Fibroblast of villous mesenchyme (primary cell): ENCODE measurements at regions not wholly inside any gene's neighbourhood (a gene's known extent, or its start where the extent isn't known, plus 50 kb on each side); places are given as distances from the start of the nearest gene placed in this dataset.
A peak's percentile ranks its signal among the peaks of the same experiment; 100 is the strongest.
"Not testable (repeated sequence)": the region's sequence is repeated elsewhere in the genome, so short reads cannot be mapped to it uniquely, and the experiment has no call there.

Experiments used
- DNase-seq: peaks from one replicate; pipeline ENCODE4 v3.0.0-alpha.2; 2010; ENCODE audit warnings: low read depth
- H3K4me3 ChIP-seq: 2 replicates; pipeline ENCODE4 v1.5.1; 2011; ENCODE audit warnings: low read depth, mild to moderate bottlenecking, low read length
- TF ChIP-seq, protein P1 (sequence below): IDR thresholded peaks from 2 replicates; pipeline ENCODE4 v1.5.1; 2012; ENCODE audit warnings: low read depth, mild to moderate bottlenecking, low read length; ENCODE audit not compliant: insufficient read depth

DNA sequence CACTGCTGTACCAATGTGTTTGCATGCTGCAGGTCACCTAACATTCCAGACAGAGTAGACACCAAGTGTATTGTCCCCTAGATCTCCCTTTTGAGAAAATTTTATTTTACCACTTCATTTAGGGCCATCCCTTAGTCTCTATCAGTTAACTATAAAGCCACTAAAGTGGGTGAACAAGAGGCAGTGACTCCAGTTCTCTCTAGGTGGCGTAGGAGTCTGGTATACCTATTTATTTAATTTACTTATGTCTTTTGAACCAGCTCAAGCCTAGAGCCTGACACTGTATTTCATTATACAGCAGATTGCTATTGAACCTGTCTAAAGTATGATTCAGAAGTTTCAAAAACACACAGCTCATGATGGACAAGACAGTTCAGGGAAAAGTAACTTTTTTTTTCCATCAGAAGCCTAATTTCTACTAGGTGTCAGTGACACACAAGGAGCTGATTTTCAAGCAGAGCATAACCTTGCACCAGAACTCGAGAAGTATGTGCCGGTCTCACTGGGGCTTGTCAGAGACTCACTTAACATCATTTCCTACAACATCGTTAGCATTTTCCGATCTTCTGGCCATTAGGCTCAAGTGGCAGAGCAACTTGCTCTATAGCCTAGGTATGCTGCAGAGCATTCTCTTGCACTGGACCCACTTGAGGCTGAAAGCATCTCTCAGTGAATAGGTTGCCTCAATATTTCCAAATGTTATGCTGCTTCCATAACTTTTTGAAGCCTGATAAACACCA lies 175.4 kb downstream of the CDC14C start:
- TF ChIP-seq, protein P1, sequence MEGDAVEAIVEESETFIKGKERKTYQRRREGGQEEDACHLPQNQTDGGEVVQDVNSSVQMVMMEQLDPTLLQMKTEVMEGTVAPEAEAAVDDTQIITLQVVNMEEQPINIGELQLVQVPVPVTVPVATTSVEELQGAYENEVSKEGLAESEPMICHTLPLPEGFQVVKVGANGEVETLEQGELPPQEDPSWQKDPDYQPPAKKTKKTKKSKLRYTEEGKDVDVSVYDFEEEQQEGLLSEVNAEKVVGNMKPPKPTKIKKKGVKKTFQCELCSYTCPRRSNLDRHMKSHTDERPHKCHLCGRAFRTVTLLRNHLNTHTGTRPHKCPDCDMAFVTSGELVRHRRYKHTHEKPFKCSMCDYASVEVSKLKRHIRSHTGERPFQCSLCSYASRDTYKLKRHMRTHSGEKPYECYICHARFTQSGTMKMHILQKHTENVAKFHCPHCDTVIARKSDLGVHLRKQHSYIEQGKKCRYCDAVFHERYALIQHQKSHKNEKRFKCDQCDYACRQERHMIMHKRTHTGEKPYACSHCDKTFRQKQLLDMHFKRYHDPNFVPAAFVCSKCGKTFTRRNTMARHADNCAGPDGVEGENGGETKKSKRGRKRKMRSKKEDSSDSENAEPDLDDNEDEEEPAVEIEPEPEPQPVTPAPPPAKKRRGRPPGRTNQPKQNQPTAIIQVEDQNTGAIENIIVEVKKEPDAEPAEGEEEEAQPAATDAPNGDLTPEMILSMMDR: no peak
- H3K4me3 ChIP-seq: no peak overlapping the region
- peak; percentile 3 for DNase-seq

DNA sequence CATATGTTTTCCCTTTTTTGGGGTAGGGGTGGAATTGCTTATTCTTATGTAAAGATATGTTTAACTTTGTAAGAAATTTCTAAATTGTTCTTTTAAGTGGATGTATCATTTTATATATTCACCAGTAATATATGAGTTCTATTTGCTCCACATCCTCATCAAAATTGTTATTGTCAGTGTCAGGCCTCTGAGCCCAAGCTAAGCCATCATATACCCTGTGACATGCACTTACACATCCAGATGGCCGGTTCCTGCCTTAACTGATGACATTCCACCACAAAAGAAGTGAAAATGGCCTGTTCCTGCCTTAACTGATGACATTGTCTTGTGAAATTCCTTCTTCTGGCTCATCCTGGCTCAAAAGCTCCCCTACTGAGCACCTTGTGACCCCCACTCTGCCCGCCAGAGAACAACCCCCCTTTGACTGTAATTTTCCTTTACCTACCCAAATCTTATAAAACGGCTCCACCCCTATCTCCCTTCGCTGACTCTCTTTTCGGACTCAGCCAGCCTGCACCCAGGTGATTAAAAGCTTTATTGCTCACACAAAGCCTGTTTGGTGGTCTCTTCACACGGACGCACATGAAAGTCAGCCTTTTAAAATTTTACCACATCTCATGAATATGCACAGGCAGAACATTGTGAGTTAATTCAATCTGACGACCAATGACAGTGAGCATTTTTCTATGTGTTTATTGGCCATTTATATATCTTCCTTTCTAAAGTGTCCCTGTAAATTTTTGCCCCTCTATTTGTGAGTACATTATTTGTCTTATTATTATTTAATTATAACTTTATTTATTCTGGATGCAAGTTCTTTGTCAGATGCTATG lies 176.8 kb downstream of the CDC14C start:
- not testable (repeated sequence) for DNase-seq, H3K4me3 ChIP-seq

DNA sequence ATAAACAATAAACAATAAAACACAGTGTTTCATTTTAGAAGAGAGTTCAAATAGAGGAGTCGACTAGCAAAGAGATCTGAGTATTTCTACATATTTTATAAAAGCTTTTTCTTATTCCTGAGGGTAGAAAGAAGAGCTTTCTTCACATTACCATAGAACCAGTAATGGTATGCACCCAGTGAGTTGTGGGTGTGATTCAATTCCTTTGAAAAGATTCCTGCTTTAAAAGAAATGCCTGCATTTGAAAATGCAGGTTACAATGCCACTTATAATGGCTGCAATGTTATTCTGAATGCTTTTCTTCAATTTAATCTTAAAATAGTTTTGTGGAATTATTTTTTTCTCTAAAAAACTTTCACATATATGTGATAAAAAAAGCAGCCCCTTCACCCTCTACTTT lies 178.1 kb downstream of the CDC14C start:
- H3K4me3 ChIP-seq: no peak overlapping the region
- TF ChIP-seq, protein P1: no peak
- no peak for DNase-seq

DNA sequence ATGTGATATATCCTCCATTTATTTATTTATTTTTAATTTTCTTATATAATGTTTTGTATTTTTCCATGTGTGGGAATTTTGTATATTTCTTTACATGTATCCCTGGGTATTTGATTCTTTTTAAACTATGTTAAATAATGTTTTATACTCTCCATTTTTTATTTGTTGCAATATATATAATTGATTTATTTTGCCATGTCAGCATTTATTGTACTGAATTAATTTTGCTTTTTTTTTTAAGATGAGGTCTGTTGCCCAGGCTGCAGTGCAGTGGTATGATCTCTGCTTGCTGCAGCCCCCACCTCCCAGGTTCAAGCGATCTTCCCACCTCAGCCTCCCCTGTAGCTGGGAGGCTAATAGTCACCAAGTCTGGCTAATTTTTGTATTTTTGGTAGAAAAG lies 187.4 kb downstream of the CDC14C start:
- TF ChIP-seq, protein P1: no peak
- H3K4me3 ChIP-seq: no peak overlapping the region
- no peak for DNase-seq

DNA sequence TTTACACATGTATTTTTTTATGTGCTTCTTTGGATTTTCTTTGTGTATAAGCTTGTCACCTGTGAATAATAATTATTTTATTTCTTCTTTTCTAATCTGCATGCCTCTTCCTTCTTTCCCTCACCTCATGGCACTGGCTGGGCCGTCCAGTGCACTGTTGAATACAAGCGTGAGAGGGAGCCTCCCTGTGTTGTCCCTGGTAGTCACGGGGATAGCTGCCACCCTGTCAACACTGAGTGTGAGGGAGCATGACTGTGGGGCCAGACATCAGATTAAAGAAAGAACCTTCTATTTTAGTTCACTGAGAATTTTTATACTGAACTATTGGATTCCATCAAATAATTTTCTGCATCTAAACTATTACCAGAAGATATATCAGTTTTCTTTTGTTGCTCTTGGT lies 187.9 kb downstream of the CDC14C start:
- TF ChIP-seq, protein P1: no peak
- no peak for DNase-seq
- H3K4me3 ChIP-seq: no peak overlapping the region

DNA sequence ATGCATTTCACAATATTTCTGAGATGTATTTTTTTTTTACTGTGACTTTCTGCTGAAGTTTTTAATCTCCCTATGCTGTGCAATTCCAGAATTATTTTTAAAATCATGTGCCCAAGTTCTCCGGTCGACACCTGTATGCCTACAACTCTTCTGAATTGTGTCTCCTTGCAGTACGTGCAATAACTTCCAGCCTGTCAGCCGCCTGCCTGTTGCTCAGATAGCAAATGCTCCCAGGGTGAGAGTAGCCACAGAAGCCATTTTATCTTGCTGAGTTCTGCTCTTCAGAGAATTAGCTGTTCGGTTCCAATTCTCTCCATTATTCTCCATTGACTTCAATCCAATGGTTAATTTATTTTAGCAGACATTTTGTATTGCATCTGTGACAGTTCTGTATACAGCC lies 188.3 kb downstream of the CDC14C start:
- no peak for DNase-seq
- H3K4me3 ChIP-seq: no peak overlapping the region
- TF ChIP-seq, protein P1: no peak

DNA sequence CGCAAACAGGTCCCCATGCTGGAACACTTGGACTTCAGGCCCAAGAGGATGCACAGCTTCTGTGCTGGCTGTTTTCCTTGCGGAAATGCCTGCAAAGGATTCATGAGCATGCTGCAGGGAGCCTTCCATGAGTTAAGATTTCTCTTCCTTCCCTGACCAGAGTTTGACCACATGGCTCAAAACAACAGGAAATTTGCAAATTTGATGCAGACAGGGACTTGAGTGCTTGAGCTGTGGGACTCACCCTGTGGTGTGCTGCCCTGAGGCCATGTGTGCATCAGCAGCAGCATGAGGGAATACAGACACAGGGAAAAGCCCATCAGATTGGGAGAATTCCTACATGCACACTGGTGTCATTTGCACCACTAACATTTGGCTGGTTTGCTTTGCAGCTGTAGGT lies 195.4 kb downstream of the CDC14C start:
- H3K4me3 ChIP-seq: no peak overlapping the region
- no peak for DNase-seq
- TF ChIP-seq, protein P1: no peak
